GM10248 (cell line): ENCODE measurements at regions not wholly inside any gene's neighbourhood (a gene's known extent, or its start where the extent isn't known, plus 50 kb on each side); places are given as distances from the start of the nearest gene placed in this dataset.
"Not testable (repeated sequence)": the region's sequence is repeated elsewhere in the genome, so short reads cannot be mapped to it uniquely, and the experiment has no call there.

Experiments
- CTCF ChIA-PET: fragments of 300-600 bp; sonication (Branson Sonifier 250); formaldehyde crosslinking; extraction: SDS; loops from one replicate; lab custom pipeline; 2021; ENCODE audit warnings: antibody characterized with exemption; lab: Yijun Ruan, JAX
- POLR2A ChIA-PET: fragments of 350-650 bp; sonication (Branson Sonifier 250); formaldehyde crosslinking; extraction: SDS; loops from one replicate; lab custom pipeline; 2020; ENCODE audit warnings: antibody characterized with exemption; lab: Yijun Ruan, JAX
- DNase-seq: peaks from one replicate; pipeline ENCODE4 v3.0.0; 2012; ENCODE audit errors: extremely low spot score
- TF ChIP-seq, protein P1 (sequence below): IDR thresholded peaks from 2 replicates; pipeline ENCODE4 v1.5.1; 2012; ENCODE audit warnings: mild to moderate bottlenecking, low read depth; ENCODE audit errors: extremely low read depth, missing control alignments, control extremely low read depth

GRCh38 chr6:15016813-15017212, 229.1 kb upstream of the JARID2 start:
- TF ChIP-seq, protein P1, sequence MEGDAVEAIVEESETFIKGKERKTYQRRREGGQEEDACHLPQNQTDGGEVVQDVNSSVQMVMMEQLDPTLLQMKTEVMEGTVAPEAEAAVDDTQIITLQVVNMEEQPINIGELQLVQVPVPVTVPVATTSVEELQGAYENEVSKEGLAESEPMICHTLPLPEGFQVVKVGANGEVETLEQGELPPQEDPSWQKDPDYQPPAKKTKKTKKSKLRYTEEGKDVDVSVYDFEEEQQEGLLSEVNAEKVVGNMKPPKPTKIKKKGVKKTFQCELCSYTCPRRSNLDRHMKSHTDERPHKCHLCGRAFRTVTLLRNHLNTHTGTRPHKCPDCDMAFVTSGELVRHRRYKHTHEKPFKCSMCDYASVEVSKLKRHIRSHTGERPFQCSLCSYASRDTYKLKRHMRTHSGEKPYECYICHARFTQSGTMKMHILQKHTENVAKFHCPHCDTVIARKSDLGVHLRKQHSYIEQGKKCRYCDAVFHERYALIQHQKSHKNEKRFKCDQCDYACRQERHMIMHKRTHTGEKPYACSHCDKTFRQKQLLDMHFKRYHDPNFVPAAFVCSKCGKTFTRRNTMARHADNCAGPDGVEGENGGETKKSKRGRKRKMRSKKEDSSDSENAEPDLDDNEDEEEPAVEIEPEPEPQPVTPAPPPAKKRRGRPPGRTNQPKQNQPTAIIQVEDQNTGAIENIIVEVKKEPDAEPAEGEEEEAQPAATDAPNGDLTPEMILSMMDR: no peak
- no peak for DNase-seq
- CTCF ChIA-PET: interaction anchor here (1.3 kb wide), 1 partner anchor 17 kb away, joined by 3 read pairs; no protein-coding TSS in a partner anchor
- POLR2A ChIA-PET: no interaction called here

GRCh38 chr6:15017261-15017660, 228.6 kb upstream of the JARID2 start:
- ChIA-PET POLR2A (no interaction called here), CTCF (no interaction called here)
- TF ChIP-seq, protein P1: no peak
- no peak for DNase-seq

DNA sequence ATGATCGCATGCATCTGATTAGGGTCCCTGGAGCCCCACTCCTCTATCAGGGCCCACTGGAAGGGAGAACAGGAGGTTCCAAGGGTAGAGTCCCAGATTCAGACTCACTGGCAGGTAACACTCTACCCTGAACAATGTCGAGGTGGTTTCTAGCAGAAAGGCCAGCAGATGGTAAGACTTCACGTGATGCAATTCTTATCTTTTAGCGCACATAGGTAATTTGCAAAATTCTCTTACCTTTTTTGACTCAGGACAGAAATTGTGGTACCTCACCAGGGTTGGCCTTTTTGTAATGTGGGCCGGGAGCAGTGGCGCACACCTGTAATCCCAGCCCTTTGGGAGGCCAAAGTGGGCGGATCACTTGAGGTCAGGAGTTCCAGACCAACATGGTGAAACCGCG, 228.1 kb upstream of the JARID2 start:
- TF ChIP-seq, protein P1: no peak
- ChIA-PET POLR2A (interaction anchor here (0.7 kb wide), 1 partner anchor 157 kb away, joined by 4 read pairs; no protein-coding TSS in a partner anchor), CTCF (no interaction called here)

GRCh38 chr6:15020119-15020770, 225.6 kb upstream of the JARID2 start:
- POLR2A ChIA-PET: no interaction called here
- DNase-seq: no peak
- CTCF ChIA-PET: interaction anchor here (0.6 kb wide), 1 partner anchor 10 kb away, joined by 3 read pairs; no protein-coding TSS in a partner anchor
- TF ChIP-seq, protein P1: no peak

More for the DNA sequence above, 228.1 kb upstream of the JARID2 start:
- DNase-seq: no peak

DNA sequence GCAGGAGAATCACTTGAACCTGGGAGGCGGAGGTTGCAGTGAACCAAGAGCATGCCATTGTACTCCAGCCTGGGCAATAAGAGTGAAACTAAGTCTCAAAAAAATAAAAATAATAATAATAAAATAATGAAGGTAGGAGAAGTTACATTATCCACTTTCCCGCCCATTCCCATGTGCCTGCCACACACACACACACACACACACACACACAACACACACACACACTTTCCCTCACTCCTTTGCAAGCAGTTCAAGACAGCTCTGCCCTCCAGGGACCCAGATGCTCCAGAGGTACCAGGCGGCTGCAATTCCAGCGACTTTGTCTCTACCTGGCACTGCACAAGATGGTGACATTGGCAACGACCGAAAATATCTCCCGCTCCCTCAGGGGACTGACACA, 224.8 kb upstream of the JARID2 start:
- TF ChIP-seq, protein P1: no peak
- ChIA-PET POLR2A (no interaction called here), CTCF (no interaction called here)
- DNase-seq: no peak

- CTCF ChIA-PET: interaction anchor here (1.3 kb wide), 1 partner anchor 146 kb away, joined by 3 read pairs; no protein-coding TSS in a partner anchor
- POLR2A ChIA-PET: interaction anchor here (0.7 kb wide), 1 partner anchor 21 kb away, joined by 6 read pairs; no protein-coding TSS in a partner anchor
- not testable (repeated sequence) for DNase-seq
Measured at GRCh38 chr6:15023018-15023417, 222.9 kb upstream of the JARID2 start.

DNA sequence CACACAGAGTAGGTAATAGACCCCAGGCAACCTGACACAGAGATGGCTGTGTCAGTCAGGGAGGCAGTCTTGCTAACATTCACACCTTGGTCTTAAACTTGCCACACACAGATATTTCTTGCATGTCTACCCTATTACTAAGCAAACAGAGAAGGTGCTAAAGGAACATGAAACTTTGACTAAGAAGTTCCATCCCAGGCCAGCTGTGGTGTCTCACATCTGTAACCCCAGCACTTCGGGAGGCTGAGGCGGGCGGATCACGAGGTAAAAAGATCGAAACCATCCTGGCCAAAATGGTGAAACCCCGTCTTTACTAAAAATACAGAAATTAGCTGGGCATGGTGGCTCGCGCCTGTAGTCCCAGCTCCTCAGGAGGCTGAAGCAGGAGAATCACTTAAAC, 222.4 kb upstream of the JARID2 start:
- ChIA-PET POLR2A (no interaction called here), CTCF (interaction anchor here (1.3 kb wide), 1 partner anchor 147 kb away, joined by 3 read pairs; no protein-coding TSS in a partner anchor)
- TF ChIP-seq, protein P1: no peak
- peak; percentile 84 for DNase-seq
